SK-N-SH treated with all-trans-retinoic acid at 6 μM for 48 hours (cell line): ENCODE measurements at regions not wholly inside any gene's neighbourhood (a gene's known extent, or its start where the extent isn't known, plus 50 kb on each side); places are given as distances from the start of the nearest gene placed in this dataset.

Experiments
- CREB5 ChIP-seq: fragments of 250-450 bp; sonication (Bioruptor Pico); IDR thresholded peaks from 2 replicates; pipeline ENCODE4 v1.5.1; 2020; ENCODE audit warnings: low read depth, mild to moderate bottlenecking, moderate library complexity
- ZC3H10 ChIP-seq: fragments of 250-450 bp; sonication (Bioruptor Pico); IDR thresholded peaks from 2 replicates; pipeline ENCODE4 v1.5.1; 2021; ENCODE audit warnings: mild to moderate bottlenecking, moderate library complexity
- TF ChIP-seq, protein P1 (sequence below): fragments of 250-450 bp; sonication (Bioruptor Pico); IDR thresholded peaks from 2 replicates; pipeline ENCODE4 v1.8.0; 2020; ENCODE audit warnings: mild to moderate bottlenecking, moderate library complexity, borderline replicate concordance

DNA sequence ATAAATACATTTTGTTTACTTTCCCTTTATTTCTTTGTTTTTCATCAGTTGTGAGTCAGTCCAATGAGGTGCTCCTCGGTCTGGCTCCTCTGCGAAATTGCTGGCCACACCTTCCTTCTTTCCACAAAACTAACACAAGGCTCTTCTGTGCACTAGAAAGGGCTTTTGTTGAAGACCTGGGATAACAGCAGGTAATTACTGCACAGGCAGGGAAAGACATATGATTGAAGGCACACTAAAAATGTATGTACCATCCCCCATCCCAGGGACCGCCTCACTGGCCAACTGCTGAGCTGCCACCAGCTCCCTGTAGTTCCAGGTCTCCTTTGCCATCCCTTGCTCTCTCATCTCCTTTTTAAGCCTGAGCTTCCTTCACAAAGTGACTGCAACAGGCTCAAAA lies 180.5 kb downstream of the EFNB2 start:
- TF ChIP-seq, protein P1, sequence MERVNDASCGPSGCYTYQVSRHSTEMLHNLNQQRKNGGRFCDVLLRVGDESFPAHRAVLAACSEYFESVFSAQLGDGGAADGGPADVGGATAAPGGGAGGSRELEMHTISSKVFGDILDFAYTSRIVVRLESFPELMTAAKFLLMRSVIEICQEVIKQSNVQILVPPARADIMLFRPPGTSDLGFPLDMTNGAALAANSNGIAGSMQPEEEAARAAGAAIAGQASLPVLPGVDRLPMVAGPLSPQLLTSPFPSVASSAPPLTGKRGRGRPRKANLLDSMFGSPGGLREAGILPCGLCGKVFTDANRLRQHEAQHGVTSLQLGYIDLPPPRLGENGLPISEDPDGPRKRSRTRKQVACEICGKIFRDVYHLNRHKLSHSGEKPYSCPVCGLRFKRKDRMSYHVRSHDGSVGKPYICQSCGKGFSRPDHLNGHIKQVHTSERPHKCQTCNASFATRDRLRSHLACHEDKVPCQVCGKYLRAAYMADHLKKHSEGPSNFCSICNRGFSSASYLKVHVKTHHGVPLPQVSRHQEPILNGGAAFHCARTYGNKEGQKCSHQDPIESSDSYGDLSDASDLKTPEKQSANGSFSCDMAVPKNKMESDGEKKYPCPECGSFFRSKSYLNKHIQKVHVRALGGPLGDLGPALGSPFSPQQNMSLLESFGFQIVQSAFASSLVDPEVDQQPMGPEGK: no peak
- TF ChIP-seq ZC3H10: no peak
- no peak for TF ChIP-seq CREB5 (CRISPR knock-in tag)
